ENCODE measurements at regions not wholly inside any gene's neighbourhood (a gene's known extent, or its start where the extent isn't known, plus 50 kb on each side); places are given as distances from the start of the nearest gene placed in this dataset.

- H3K9ac ChIP-seq (ENCODE audit: low read depth in 1 of 2, low read length in 2 of 2) = no peak overlapping the region
- no peaks in the 10 kb centered on the region for H3K27me3 ChIP-seq (ENCODE audit: control insufficient read depth in 4 of 4, insufficient read depth in 4 of 4, low read length in 3 of 4)
- DNase-seq (ENCODE audit: low spot score) = no peak
- no peaks in the 10 kb centered on the region for H3K36me3 ChIP-seq (ENCODE audit: control insufficient read depth in 4 of 4, insufficient read depth in 3 of 4, low read depth in 1 of 4, low read length in 3 of 4)
- WGBS = 95% methylated on average over 5 of the region's 5 CpGs
- H3K9me3 ChIP-seq (ENCODE audit: control insufficient read depth in 4 of 4, low read length in 3 of 4) = no peaks in the 10 kb centered on the region
- H3K4me1 ChIP-seq (ENCODE audit: control insufficient read depth in 4 of 4, insufficient read depth in 4 of 4, low read length in 3 of 4) = no peaks in the 10 kb centered on the region
- no peak overlapping the region for H3K4me3 ChIP-seq (ENCODE audit: low read depth in 1 of 3, low read length in 3 of 3)
- TF ChIP-seq SP1 (IDR thresholded peaks at IDR 0.05) = no peak
- TF ChIP-seq HNF4G (IDR thresholded peaks at IDR 0.05) = no peak
- no peak for TF ChIP-seq ZBTB33 (IDR thresholded peaks at IDR 0.05)
- TF ChIP-seq TAF1 (conservative IDR thresholded peaks at IDR 0.05) = no peak
- TF ChIP-seq FOXA2 (IDR thresholded peaks at IDR 0.05) = no peak
- TF ChIP-seq JUND (IDR thresholded peaks at IDR 0.05) = no peak
- no peak for TF ChIP-seq EGR1 (IDR thresholded peaks at IDR 0.05; ENCODE audit: low read depth in 2 of 2)
- TF ChIP-seq, protein P1, sequence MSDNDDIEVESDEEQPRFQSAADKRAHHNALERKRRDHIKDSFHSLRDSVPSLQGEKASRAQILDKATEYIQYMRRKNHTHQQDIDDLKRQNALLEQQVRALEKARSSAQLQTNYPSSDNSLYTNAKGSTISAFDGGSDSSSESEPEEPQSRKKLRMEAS (IDR thresholded peaks at IDR 0.05) = no peak
- no peak for TF ChIP-seq ATF3 (IDR thresholded peaks at IDR 0.05)
- no peak for TF ChIP-seq HNF4A (conservative IDR thresholded peaks at IDR 0.05)
- TF ChIP-seq YY1 (IDR thresholded peaks at IDR 0.05) = no peak
- TF ChIP-seq NR2F2 (IDR thresholded peaks at IDR 0.05) = no peak
- no peak for TF ChIP-seq FOXA1 (IDR thresholded peaks at IDR 0.05)
- TF ChIP-seq RXRA (IDR thresholded peaks at IDR 0.05) = no peak
- TF ChIP-seq, protein P2, sequence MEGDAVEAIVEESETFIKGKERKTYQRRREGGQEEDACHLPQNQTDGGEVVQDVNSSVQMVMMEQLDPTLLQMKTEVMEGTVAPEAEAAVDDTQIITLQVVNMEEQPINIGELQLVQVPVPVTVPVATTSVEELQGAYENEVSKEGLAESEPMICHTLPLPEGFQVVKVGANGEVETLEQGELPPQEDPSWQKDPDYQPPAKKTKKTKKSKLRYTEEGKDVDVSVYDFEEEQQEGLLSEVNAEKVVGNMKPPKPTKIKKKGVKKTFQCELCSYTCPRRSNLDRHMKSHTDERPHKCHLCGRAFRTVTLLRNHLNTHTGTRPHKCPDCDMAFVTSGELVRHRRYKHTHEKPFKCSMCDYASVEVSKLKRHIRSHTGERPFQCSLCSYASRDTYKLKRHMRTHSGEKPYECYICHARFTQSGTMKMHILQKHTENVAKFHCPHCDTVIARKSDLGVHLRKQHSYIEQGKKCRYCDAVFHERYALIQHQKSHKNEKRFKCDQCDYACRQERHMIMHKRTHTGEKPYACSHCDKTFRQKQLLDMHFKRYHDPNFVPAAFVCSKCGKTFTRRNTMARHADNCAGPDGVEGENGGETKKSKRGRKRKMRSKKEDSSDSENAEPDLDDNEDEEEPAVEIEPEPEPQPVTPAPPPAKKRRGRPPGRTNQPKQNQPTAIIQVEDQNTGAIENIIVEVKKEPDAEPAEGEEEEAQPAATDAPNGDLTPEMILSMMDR (IDR thresholded peaks at IDR 0.05; ENCODE audit: low read depth, low read length, missing input control) = no peak
- TF ChIP-seq RAD21 (IDR thresholded peaks at IDR 0.05) = no peak
- TF ChIP-seq, protein P3, sequence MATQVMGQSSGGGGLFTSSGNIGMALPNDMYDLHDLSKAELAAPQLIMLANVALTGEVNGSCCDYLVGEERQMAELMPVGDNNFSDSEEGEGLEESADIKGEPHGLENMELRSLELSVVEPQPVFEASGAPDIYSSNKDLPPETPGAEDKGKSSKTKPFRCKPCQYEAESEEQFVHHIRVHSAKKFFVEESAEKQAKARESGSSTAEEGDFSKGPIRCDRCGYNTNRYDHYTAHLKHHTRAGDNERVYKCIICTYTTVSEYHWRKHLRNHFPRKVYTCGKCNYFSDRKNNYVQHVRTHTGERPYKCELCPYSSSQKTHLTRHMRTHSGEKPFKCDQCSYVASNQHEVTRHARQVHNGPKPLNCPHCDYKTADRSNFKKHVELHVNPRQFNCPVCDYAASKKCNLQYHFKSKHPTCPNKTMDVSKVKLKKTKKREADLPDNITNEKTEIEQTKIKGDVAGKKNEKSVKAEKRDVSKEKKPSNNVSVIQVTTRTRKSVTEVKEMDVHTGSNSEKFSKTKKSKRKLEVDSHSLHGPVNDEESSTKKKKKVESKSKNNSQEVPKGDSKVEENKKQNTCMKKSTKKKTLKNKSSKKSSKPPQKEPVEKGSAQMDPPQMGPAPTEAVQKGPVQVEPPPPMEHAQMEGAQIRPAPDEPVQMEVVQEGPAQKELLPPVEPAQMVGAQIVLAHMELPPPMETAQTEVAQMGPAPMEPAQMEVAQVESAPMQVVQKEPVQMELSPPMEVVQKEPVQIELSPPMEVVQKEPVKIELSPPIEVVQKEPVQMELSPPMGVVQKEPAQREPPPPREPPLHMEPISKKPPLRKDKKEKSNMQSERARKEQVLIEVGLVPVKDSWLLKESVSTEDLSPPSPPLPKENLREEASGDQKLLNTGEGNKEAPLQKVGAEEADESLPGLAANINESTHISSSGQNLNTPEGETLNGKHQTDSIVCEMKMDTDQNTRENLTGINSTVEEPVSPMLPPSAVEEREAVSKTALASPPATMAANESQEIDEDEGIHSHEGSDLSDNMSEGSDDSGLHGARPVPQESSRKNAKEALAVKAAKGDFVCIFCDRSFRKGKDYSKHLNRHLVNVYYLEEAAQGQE (IDR thresholded peaks at IDR 0.05) = no peak
- no peak overlapping the region for H3K27ac ChIP-seq (ENCODE audit: low read depth in 1 of 2, low read length in 2 of 2)
Observed at GRCh38 chr15:47513471-47513870, 203.8 kb upstream of the SEMA6D start.

- no peaks in the 10 kb centered on the region for H3K9me3 ChIP-seq (ENCODE audit: control insufficient read depth in 4 of 4, low read length in 3 of 4)
- TF ChIP-seq RXRA (IDR thresholded peaks at IDR 0.05) (no peak), RAD21 (IDR thresholded peaks at IDR 0.05) (no peak)
- no peak overlapping the region for H3K27ac ChIP-seq (ENCODE audit: low read depth in 1 of 2, low read length in 2 of 2)
- no peaks in the 10 kb centered on the region for H3K4me1 ChIP-seq (ENCODE audit: control insufficient read depth in 4 of 4, insufficient read depth in 4 of 4, low read length in 3 of 4)
- H3K36me3 ChIP-seq (ENCODE audit: control insufficient read depth in 4 of 4, insufficient read depth in 3 of 4, low read depth in 1 of 4, low read length in 3 of 4) = no peaks in the 10 kb centered on the region
- H3K4me3 ChIP-seq (ENCODE audit: low read depth in 1 of 3, low read length in 3 of 3) = no peak overlapping the region
- H3K27me3 ChIP-seq (ENCODE audit: control insufficient read depth in 4 of 4, insufficient read depth in 4 of 4, low read length in 3 of 4) = no peaks in the 10 kb centered on the region
- WGBS = 74% methylated on average over 2 of the region's 2 CpGs
- H3K9ac ChIP-seq (ENCODE audit: low read depth in 1 of 2, low read length in 2 of 2) = no peak overlapping the region
- DNase-seq (ENCODE audit: low spot score) = no peak
Observed at GRCh38 chr15:47514200-47514652, 203.1 kb upstream of the SEMA6D start.
